ENCODE measurements at regions not wholly inside any gene's neighbourhood (a gene's known extent, or its start where the extent isn't known, plus 50 kb on each side); places are given as distances from the start of the nearest gene placed in this dataset.

GRCh38 chr4:123706973-123707372, 310.4 kb downstream of the SPRY1 start:
- Mint-ChIP-seq H3K9me3 (no peaks in the 10 kb centered on the region), H3K4me1 (ENCODE audit: low read depth) (peaks cover 15% of the 10 kb centered on the region), H3K36me3 (ENCODE audit: low read depth) (no peaks in the 10 kb centered on the region), H3K27me3 (ENCODE audit: insufficient read depth) (0 out of 2 replicates have a peak, but pooled peaks cover 2% of the 10 kb centered on the region), H3K27ac (no peak overlapping the region), H3K4me3 (no peak overlapping the region)
- TF ChIP-seq CTCF (IDR thresholded peaks at IDR 0.05), result no peak
- peak; percentile 7 for DNase-seq

GRCh38 chr4:123708902-123709301, 312.3 kb downstream of the SPRY1 start:
- H3K27me3 Mint-ChIP-seq (ENCODE audit: insufficient read depth), result 0 out of 2 replicates have a peak, but pooled peaks cover 2% of the 10 kb centered on the region
- no peaks in the 10 kb centered on the region for H3K9me3 Mint-ChIP-seq
- no peak for DNase-seq
- TF ChIP-seq CTCF (IDR thresholded peaks at IDR 0.05), result no peak
- H3K4me1 Mint-ChIP-seq (ENCODE audit: low read depth), result peaks cover 11% of the 10 kb centered on the region
- H3K36me3 Mint-ChIP-seq (ENCODE audit: low read depth), result no peaks in the 10 kb centered on the region
- no peak overlapping the region for H3K27ac Mint-ChIP-seq
- no peak overlapping the region for H3K4me3 Mint-ChIP-seq

GRCh38 chr4:123709336-123709735, 312.7 kb downstream of the SPRY1 start:
- TF ChIP-seq CTCF (IDR thresholded peaks at IDR 0.05), result no peak
- no peak for DNase-seq
- Mint-ChIP-seq H3K27ac (no peak overlapping the region), H3K36me3 (ENCODE audit: low read depth) (no peaks in the 10 kb centered on the region), H3K4me3 (no peak overlapping the region), H3K9me3 (no peaks in the 10 kb centered on the region), H3K4me1 (ENCODE audit: low read depth) (peaks cover 11% of the 10 kb centered on the region), H3K27me3 (ENCODE audit: insufficient read depth) (0 out of 2 replicates have a peak, but pooled peaks cover 2% of the 10 kb centered on the region)

- H3K4me3 Mint-ChIP-seq, result no peak overlapping the region
- H3K27ac Mint-ChIP-seq, result no peak overlapping the region
- peaks cover 12% of the 10 kb centered on the region; the same call in 1 of the 2 replicates for H3K4me1 Mint-ChIP-seq (ENCODE audit: low read depth)
- no peak for TF ChIP-seq CTCF (IDR thresholded peaks at IDR 0.05)
- H3K9me3 Mint-ChIP-seq, result peaks cover 13% of the 10 kb centered on the region
- no peak for DNase-seq
- H3K36me3 Mint-ChIP-seq (ENCODE audit: low read depth), result peaks cover 11% of the 10 kb centered on the region; the same call in 1 of the 2 replicates
- H3K27me3 Mint-ChIP-seq (ENCODE audit: insufficient read depth), result no peaks in the 10 kb centered on the region
These were observed 334.4 kb downstream of the SPRY1 start for GRCh38 chr4:123731035-123731434.

GRCh38 chr4:123737156-123737555, 340.6 kb downstream of the SPRY1 start:
- no peak overlapping the region for H3K27ac Mint-ChIP-seq
- H3K4me1 Mint-ChIP-seq (ENCODE audit: low read depth), result peaks cover 5% of the 10 kb centered on the region; the same call in 1 of the 2 replicates
- peaks cover 2% of the 10 kb centered on the region; the same call in 1 of the 2 replicates for H3K9me3 Mint-ChIP-seq
- no peaks in the 10 kb centered on the region for H3K27me3 Mint-ChIP-seq (ENCODE audit: insufficient read depth)
- TF ChIP-seq CTCF (IDR thresholded peaks at IDR 0.05), result no peak
- 0 out of 2 replicates have a peak, but pooled peaks cover 1% of the 10 kb centered on the region for H3K36me3 Mint-ChIP-seq (ENCODE audit: low read depth)
- no peak for DNase-seq
- H3K4me3 Mint-ChIP-seq, result no peak overlapping the region

GRCh38 chr4:123739806-123740205, 343.2 kb downstream of the SPRY1 start:
- no peak for DNase-seq
- Mint-ChIP-seq H3K4me1 (ENCODE audit: low read depth) (peaks cover 6% of the 10 kb centered on the region; the same call in 1 of the 2 replicates), H3K27me3 (ENCODE audit: insufficient read depth) (no peaks in the 10 kb centered on the region), H3K4me3 (no peak overlapping the region), H3K36me3 (ENCODE audit: low read depth) (no peaks in the 10 kb centered on the region), H3K27ac (no peak overlapping the region), H3K9me3 (no peaks in the 10 kb centered on the region)
- no peak for TF ChIP-seq CTCF (IDR thresholded peaks at IDR 0.05)
